Activated naive CD4-positive, alpha-beta T cell treated with anti-CD3 and anti-CD28 coated beads, Interleukin-2, amount 10 ng/mL, durations not matched to agents 7 days and 5 days (primary cell): ENCODE measurements at regions not wholly inside any gene's neighbourhood (a gene's known extent, or its start where the extent isn't known, plus 50 kb on each side); places are given as distances from the start of the nearest gene placed in this dataset.

Source experiments
- CTCF ChIA-PET: fragments of 350-600 bp; sonication (Branson Sonifier 250); formaldehyde crosslinking; loops from one replicate; lab custom pipeline; 2021; ENCODE audit warnings: antibody characterized with exemption; lab: Charles Lee
- DNase-seq: peaks from one replicate; pipeline ENCODE4 v3.0.0-alpha.2; 2020
- H3K27ac Mint-ChIP-seq: one replicate; pipeline ENCODE4 v1.8.0; 2021; ENCODE audit warnings: mild to moderate bottlenecking, moderate library complexity, mixed read lengths
- H3K27me3 Mint-ChIP-seq: one replicate; pipeline ENCODE4 v1.8.0; 2021; ENCODE audit warnings: mild to moderate bottlenecking, mixed read lengths
- H3K36me3 Mint-ChIP-seq: one replicate; pipeline ENCODE4 v1.8.0; 2021; ENCODE audit warnings: mixed read lengths
- H3K4me1 Mint-ChIP-seq: one replicate; pipeline ENCODE4 v1.8.0; 2021; ENCODE audit warnings: mixed read lengths
- H3K4me3 Mint-ChIP-seq: one replicate; pipeline ENCODE4 v1.8.0; 2021; ENCODE audit warnings: mild to moderate bottlenecking, moderate library complexity, mixed read lengths
- H3K9me3 Mint-ChIP-seq: one replicate; pipeline ENCODE4 v1.8.0; 2021; ENCODE audit warnings: mixed read lengths

DNA sequence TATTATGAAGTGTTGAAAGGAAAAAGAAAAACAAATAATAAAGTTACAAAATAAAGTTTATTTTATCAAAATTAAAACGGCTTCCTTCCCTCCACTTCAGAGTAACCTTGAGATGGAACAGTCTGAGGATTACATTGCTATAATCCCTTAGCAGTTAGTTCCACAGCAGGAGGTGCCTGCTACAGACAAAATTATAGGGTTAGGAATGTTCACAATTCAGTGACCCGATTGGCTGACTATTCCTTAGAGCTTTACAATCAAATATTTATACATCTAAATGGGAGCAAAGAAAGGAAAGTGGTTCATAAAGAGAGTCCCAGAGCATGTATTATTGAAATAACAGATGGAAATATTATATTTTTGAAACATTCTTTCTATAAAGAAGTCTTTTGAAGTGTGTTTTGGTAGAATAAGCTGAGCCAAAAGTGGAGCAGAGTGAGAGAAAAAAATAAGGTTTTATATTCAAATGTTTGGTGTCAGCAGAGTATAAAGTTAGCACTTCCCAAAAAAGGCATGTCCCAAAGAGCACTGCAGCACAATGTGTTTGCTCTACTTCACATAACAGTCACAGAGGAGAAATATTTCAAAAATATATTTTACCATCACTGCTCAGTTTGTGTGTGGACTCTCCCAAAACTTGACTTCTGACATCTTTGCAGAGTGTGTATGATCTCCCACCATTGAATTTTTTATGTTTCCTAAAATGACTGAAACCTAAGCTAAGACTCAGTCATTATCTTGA is 71.4 kb upstream of the GORAB start:
- Mint-ChIP-seq H3K27me3 (peaks cover 4% of the 10 kb centered on the region), H3K9me3 (peaks cover 2% of the 10 kb centered on the region), H3K27ac (no peak overlapping the region), H3K4me3 (no peak overlapping the region), H3K4me1 (no peaks in the 10 kb centered on the region), H3K36me3 (no peaks in the 10 kb centered on the region)
- CTCF ChIA-PET, result no interaction called here
- DNase-seq, result no peak

DNA sequence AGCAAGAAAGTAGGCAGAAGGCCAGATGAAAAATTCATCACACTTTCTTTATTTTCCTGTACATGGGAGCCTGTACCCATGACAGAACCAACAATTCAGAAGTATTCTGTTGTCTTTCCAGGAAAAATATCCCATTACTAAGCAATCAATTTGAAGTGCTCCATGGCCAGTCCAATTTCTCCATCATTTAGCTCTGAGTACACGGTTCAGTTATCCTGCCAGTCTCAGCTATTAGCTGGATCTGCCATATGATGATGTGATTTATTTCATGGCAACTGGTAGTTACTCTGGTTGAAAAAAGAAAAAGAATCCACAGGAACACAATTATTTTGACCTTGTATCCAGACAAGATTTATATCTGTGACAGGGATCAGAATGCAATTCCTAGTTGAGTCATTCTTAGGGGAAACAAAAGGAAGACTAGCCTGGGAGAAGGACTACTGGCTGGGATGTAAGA is 70.6 kb upstream of the GORAB start:
- Mint-ChIP-seq H3K4me1 (no peaks in the 10 kb centered on the region), H3K27ac (no peak overlapping the region), H3K27me3 (peaks cover 4% of the 10 kb centered on the region), H3K36me3 (no peaks in the 10 kb centered on the region), H3K9me3 (peaks cover 2% of the 10 kb centered on the region), H3K4me3 (no peak overlapping the region)
- CTCF ChIA-PET, result no interaction called here
- no peak for DNase-seq

DNA sequence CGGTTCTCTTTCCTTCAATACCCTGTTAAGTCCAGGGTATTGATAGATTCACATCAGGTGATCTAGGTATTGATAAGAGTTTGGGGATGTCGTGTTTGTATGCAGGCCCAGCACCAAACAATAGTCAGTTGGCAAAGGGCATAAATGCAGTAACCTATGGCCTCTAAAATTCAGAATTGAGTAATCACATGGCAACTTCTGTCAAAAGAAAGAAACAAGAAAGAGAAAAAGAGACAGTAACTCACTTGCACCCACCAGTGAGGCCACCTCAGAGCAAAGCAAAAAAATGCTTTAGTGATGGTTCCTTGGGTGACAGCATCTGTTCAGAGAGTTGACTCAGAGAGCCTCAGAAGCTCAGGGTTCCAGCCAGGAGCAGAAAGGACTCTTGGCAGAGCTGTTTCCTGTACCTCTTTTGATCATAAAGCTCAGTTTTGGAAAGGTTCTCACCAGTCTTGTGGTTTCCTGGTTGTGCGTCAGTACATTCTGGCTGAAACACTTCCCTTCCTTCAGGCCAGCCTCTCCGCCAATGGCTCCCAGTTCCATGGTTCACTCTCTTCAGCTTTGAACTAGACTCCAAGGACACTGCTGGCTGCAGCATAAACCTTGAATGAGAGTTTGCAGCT is 70.1 kb upstream of the GORAB start:
- H3K4me1 Mint-ChIP-seq, result no peaks in the 10 kb centered on the region
- DNase-seq, result no peak
- CTCF ChIA-PET, result no interaction called here

DNA sequence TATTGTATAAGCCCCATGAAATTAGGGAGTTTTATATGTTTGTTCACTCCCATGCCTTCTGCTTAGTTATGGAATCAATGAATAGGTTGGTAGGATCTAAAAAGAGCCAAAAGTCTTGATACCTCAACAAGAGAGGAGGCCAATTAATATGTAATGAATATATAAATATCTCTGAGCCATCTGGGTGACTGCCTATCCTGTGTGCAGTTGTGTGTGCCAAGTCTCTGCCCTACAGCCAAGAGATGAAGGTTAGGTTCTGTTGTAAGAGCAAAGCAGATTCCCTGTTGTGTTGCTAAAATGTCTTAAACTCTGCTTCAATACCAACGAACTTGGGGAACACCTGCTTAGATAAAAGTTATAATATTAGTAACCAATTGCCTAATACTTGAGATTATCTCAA is 61.8 kb upstream of the GORAB start:
- H3K27ac Mint-ChIP-seq, result no peak overlapping the region
- CTCF ChIA-PET, result no interaction called here
- H3K36me3 Mint-ChIP-seq, result no peaks in the 10 kb centered on the region
- no peak for DNase-seq
- no peaks in the 10 kb centered on the region for H3K4me1 Mint-ChIP-seq
- H3K4me3 Mint-ChIP-seq, result no peak overlapping the region
- H3K9me3 Mint-ChIP-seq, result peaks cover 2% of the 10 kb centered on the region
- H3K27me3 Mint-ChIP-seq, result no peaks in the 10 kb centered on the region

More for the DNA sequence above, 70.1 kb upstream of the GORAB start:
- Mint-ChIP-seq H3K27me3 (peaks cover 4% of the 10 kb centered on the region), H3K27ac (no peak overlapping the region), H3K4me3 (no peak overlapping the region), H3K9me3 (peaks cover 2% of the 10 kb centered on the region), H3K36me3 (no peaks in the 10 kb centered on the region)

DNA sequence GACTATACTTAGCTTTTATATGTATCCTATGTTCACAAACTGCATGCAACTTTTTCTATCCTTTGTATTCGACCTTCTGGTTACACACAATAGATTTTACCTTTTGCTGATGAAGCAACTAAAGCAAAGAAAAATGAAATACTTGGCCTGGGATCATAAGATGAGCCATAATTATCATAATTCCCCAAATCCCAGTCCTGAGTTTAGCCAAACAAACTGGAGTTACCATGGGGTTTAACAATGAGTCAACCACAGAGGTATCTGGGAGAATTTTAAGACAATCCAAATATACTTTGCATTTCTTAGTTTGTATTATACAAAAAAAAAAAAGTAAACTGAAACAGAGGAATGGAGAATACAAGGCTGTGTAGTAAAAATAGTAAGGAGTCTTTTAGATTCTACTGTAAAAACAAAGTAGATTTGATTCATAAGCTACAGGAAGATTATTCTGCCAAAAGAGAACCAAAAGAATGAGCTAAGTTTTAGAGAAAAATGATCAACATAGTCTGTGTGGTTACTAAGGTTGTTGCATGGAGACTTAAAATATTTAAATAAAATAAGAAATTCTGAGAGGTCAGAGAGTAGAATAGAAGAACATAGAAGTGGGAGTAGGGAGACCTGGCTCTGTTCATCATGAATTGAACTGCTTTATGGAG is 60.4 kb upstream of the GORAB start:
- H3K27ac Mint-ChIP-seq, result no peak overlapping the region
- H3K4me1 Mint-ChIP-seq, result no peaks in the 10 kb centered on the region
- DNase-seq, result no peak
- no peak overlapping the region for H3K4me3 Mint-ChIP-seq
- no peaks in the 10 kb centered on the region for H3K27me3 Mint-ChIP-seq
- CTCF ChIA-PET, result no interaction called here
- H3K36me3 Mint-ChIP-seq, result no peaks in the 10 kb centered on the region
- H3K9me3 Mint-ChIP-seq, result no peaks in the 10 kb centered on the region

DNA sequence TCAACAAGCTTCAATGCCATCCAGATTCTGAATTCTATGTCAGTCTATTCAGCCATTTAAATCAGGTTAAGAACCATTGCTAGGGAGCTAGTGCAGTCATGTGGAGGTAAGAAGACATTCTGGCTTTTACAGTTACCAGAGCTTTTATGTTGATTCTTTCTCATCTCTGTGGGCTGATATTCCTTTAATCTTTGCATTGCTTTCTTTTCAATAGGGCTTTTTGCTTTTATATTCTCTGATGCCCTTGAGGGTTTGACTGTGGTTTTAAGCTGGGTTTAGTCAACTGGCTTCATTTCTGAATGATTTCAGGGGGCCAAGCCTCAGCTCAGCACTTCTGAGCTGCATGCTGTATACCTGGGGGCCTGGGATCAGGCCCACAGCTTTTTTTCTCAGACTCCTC is 51.0 kb upstream of the GORAB start:
- Mint-ChIP-seq H3K27me3 (peaks cover 7% of the 10 kb centered on the region), H3K36me3 (no peaks in the 10 kb centered on the region), H3K27ac (no peak overlapping the region), H3K9me3 (no peaks in the 10 kb centered on the region), H3K4me1 (no peaks in the 10 kb centered on the region), H3K4me3 (no peak overlapping the region)
- no peak for DNase-seq
- CTCF ChIA-PET, result no interaction called here
